HG03025 (cell line): ENCODE measurements at regions not wholly inside any gene's neighbourhood (a gene's known extent, or its start where the extent isn't known, plus 50 kb on each side); places are given as distances from the start of the nearest gene placed in this dataset.
"Not testable (repeated sequence)": the region's sequence is repeated elsewhere in the genome, so short reads cannot be mapped to it uniquely, and the experiment has no call there.

Experiments
- ATAC-seq: cut with Tn5 transposase; IDR thresholded peaks from one replicate; pipeline ENCODE4 v1.9.1; 2021; ENCODE audit warnings: mild to moderate bottlenecking, moderate library complexity; ENCODE audit not compliant: unreplicated experiment, low FRiP score

GRCh38 chr9:95684516-95684915 lies 167.7 kb upstream of the PTCH1 start:
- ATAC-seq = no peak

- ATAC-seq = not testable (repeated sequence)
Observed at GRCh38 chr9:95680306-95680705, 163.5 kb upstream of the PTCH1 start.

- no peak for ATAC-seq
Observed at GRCh38 chr9:95679874-95680273, 163.1 kb upstream of the PTCH1 start.

- no peak for ATAC-seq
Observed at GRCh38 chr9:95678759-95679158, 162.0 kb upstream of the PTCH1 start.

GRCh38 chr9:95670122-95670521 lies 153.4 kb upstream of the PTCH1 start:
- no peak for ATAC-seq

- no peak for ATAC-seq
Observed at GRCh38 chr9:95669253-95669652, 152.5 kb upstream of the PTCH1 start.

GRCh38 chr9:95667789-95668188 lies 151.0 kb upstream of the PTCH1 start:
- ATAC-seq = no peak

- no peak for ATAC-seq
Observed at GRCh38 chr9:95666785-95667155, 150.0 kb upstream of the PTCH1 start.

GRCh38 chr9:95666096-95666784 lies 149.5 kb upstream of the PTCH1 start:
- ATAC-seq = no peak

- ATAC-seq = no peak
Observed at GRCh38 chr9:95653246-95653645, 136.5 kb upstream of the PTCH1 start.

GRCh38 chr9:95650720-95651119 lies 133.9 kb upstream of the PTCH1 start:
- no peak for ATAC-seq

GRCh38 chr9:95649801-95650213 lies 133.0 kb upstream of the PTCH1 start:
- ATAC-seq = no peak

GRCh38 chr9:95648225-95648624 lies 131.5 kb upstream of the PTCH1 start:
- ATAC-seq = no peak

GRCh38 chr9:95645992-95646391 lies 129.2 kb upstream of the PTCH1 start:
- ATAC-seq = no peak

GRCh38 chr9:95645579-95645978 lies 128.8 kb upstream of the PTCH1 start:
- ATAC-seq = no peak

- no peak for ATAC-seq
Observed at GRCh38 chr9:95644377-95644776, 127.6 kb upstream of the PTCH1 start.

GRCh38 chr9:95643619-95644018 lies 126.8 kb upstream of the PTCH1 start:
- no peak for ATAC-seq

GRCh38 chr9:95642189-95642588 lies 125.4 kb upstream of the PTCH1 start:
- ATAC-seq = no peak

GRCh38 chr9:95641586-95641985 lies 124.8 kb upstream of the PTCH1 start:
- ATAC-seq = no peak

- no peak for ATAC-seq
Observed at GRCh38 chr9:95640336-95640735, 123.6 kb upstream of the PTCH1 start.

GRCh38 chr9:95635986-95636671 lies 119.4 kb upstream of the PTCH1 start:
- no peak for ATAC-seq

GRCh38 chr9:95634536-95634935 lies 117.8 kb upstream of the PTCH1 start:
- no peak for ATAC-seq
